A673 (cell line): ENCODE measurements at regions not wholly inside any gene's neighbourhood (a gene's known extent, or its start where the extent isn't known, plus 50 kb on each side); places are given as distances from the start of the nearest gene placed in this dataset.
"Not testable (repeated sequence)": the region's sequence is repeated elsewhere in the genome, so short reads cannot be mapped to it uniquely, and the experiment has no call there.

Experiments used
- BruUV-seq: library from RNA; stranded (reverse); fragments of 400-500 nt; replicated peaks from 2 replicates; lab custom pipeline; 2021; lab: Mats Ljungman, UMichigan
- CTCF ChIA-PET: fragments of 300-600 bp; sonication (Branson Sonifier 250); formaldehyde crosslinking; loops from one replicate; lab custom pipeline; 2022; ENCODE audit warnings: antibody characterized with exemption; lab: Charles Lee
- POLR2A ChIA-PET: fragments of 300-600 bp; sonication (Branson Sonifier 250); formaldehyde crosslinking; loops from one replicate; lab custom pipeline; 2022; ENCODE audit warnings: antibody characterized with exemption; ENCODE audit not compliant: low non-redundant PET; lab: Charles Lee
- DNase-seq: peaks from one replicate; pipeline ENCODE4 v3.0.0-alpha.2; 2015; ENCODE audit warnings: low spot score
- H3K27ac ChIP-seq: fragments of 200-600 bp; sonication (generic); 2 replicates; pipeline ENCODE4 v1.5.1; 2016; ENCODE audit warnings: mixed run types, low read depth, mild to moderate bottlenecking, mixed read lengths, antibody characterized with exemption, low read length; ENCODE audit not compliant: poor library complexity, severe bottlenecking
- H3K27me3 ChIP-seq: fragments of 200-600 bp; sonication (generic); replicated peaks from 2 replicates; pipeline ENCODE4 v1.6.1; 2017; ENCODE audit warnings: mixed run types, low read depth, mild to moderate bottlenecking, mixed read lengths, antibody characterized with exemption, low read length; ENCODE audit not compliant: insufficient read depth, poor library complexity
- H3K36me3 ChIP-seq: fragments of 200-600 bp; sonication (generic); 2 replicates; pipeline ENCODE4 v1.6.1; 2016; ENCODE audit warnings: mixed run types, mild to moderate bottlenecking, mixed read lengths, antibody characterized with exemption, low read length; ENCODE audit not compliant: insufficient read depth, poor library complexity, severe bottlenecking
- H3K4me1 ChIP-seq: fragments of 200-600 bp; sonication (generic); 2 replicates; pipeline ENCODE4 v1.6.1; 2017; ENCODE audit warnings: mixed run types, mild to moderate bottlenecking, mixed read lengths, antibody characterized with exemption, low read length; ENCODE audit not compliant: insufficient read depth, poor library complexity, severe bottlenecking
- H3K4me3 ChIP-seq: fragments of 200-600 bp; sonication (generic); 2 replicates; pipeline ENCODE4 v1.5.1; 2016; ENCODE audit warnings: low read depth, mixed run types, mild to moderate bottlenecking, mixed read lengths, low read length; ENCODE audit not compliant: poor library complexity, severe bottlenecking
- H3K9me3 ChIP-seq: fragments of 200-600 bp; sonication (generic); 2 replicates; pipeline ENCODE4 v1.6.1; 2016; ENCODE audit warnings: mixed run types, low read depth, mild to moderate bottlenecking, mixed read lengths, antibody characterized with exemption, low read length; ENCODE audit not compliant: poor library complexity, severe bottlenecking
- intact Hi-C: fragments of 100-400 bp; cut with micrococcal nuclease; formaldehyde crosslinking; loops from one replicate; pipeline ENCODE4 v1.10.0; 2022; ENCODE audit not compliant: unreplicated experiment

DNA sequence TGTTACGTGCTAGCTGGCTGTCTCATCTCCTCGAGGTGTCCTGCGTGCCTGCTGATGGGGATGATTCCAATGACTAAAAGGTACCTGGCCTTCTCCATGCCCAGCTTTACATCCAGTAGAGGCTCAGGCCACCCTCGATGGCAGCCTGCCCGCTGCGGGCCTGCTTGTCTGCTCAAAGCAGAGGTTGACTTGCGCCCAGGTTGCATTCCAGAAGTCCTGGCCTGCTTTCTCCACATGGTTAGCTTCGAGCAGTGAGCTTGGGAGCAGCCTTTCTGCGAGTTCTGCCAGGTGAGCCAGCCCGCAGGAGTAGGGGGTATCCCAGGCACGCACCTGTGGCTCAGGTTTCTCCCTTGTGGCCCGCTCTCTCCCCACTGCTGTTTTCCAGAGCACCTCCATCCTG lies 175.0 kb upstream of the PLGLB2 start:
- H3K4me1 ChIP-seq, CTCF ChIA-PET, H3K27me3 ChIP-seq, POLR2A ChIA-PET, BruUV-seq, H3K9me3 ChIP-seq, intact Hi-C loops, H3K4me3 ChIP-seq, H3K36me3 ChIP-seq, H3K27ac ChIP-seq, DNase-seq: not testable (repeated sequence)

DNA sequence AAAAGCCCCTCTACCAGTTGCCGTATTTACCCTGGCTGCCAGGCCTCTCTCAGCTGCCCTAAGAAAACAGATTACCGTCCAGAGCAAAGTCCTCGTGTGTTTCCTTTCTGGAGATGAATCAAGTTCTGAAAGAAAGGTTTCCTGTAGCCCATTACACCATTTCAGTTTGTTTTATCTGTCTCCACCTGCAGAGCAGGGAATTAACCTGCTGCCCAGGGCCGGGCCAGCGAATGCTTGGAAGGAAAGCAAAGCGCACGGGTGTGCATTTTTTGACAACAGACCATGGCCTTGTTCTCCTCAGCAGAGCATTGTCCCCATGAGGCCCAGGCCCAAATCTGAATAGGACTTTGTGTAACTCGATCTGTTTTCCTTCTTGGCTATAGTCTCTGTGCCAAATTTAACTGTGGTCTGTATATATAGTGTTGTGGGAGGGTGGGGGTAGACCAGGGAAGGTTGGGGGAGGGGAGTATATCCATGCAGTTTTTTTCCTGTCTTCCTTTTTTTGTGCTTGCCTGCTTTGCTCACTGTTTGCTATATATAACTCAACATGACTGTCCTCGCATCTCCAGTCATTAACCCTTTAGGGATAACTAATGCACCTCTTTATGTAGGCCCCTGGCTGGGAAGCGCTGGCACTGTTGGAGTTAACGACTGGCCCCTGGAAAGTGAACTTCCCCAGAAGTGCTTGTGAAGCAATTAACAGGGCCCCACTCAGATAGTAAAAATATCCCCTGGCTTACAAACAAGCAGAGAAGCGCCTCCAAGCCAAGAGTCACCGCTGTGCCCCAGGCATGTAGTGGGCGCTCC lies 174.3 kb upstream of the PLGLB2 start:
- H3K4me3 ChIP-seq, DNase-seq, POLR2A ChIA-PET, H3K4me1 ChIP-seq, H3K9me3 ChIP-seq, CTCF ChIA-PET, H3K36me3 ChIP-seq, H3K27me3 ChIP-seq, H3K27ac ChIP-seq, BruUV-seq, intact Hi-C loops: not testable (repeated sequence)

DNA sequence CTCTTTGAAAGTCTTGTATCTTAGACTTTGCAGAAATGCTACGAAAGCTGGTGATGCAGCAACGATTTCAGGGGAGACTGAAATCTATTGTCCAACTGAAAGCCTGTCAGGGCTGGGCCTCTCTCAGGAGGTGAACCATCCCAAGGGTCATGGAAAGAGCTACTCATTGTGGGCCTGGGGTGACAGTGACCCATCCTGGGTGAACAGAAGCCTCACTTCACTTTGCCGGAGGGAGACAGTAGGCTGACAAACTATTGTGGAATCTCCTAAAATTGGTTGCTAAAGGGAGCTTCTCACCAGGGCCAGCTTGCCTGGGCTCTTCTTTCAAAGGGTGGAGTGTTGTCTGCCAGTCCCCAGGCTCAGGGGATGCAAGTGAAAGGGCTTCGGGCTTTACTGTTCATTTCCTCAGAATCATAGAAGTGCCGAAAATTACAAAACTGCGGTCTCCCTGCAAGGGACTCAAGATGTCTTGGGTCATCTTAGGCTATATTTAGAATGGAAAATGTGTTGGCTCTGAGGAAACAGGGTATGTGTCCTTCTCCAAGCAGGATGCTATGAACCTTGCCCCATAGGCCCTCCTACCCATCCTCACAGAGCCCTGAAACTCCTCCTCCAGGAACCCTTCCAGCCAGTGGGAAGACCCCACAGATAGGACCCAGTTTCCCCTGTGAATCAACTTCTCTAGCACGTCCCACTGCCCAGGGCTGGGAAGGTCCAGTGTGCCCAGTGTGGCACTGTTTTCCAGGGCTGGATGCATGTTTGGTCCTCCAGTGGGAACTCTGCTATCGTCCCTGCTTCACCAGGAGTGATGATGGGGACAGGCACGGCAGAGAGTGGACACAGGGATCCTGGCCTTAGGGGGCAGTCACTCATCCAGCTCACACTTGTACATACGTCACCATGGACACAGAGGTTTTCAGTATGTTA lies 173.4 kb upstream of the PLGLB2 start:
- BruUV-seq, CTCF ChIA-PET: not testable (repeated sequence)

DNA sequence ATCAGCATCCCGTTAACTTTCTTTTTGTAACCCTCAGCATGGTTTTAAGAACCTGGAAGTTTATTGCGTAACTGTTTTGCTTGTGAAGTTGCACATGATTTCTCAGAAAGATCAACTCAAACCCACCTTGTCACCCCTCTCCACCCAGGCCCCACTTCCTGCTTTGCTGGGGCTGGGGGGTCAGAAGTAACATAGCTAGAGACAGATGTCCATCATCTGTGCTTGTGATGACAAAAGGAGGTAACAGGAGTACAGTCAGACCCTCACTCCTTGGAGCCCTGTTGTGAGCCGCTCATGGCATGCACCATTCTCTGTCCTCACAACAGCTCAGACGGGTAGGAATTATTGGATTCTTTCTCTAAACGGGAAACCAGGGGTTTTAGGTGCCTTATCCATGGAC lies 172.7 kb upstream of the PLGLB2 start:
- CTCF ChIA-PET, BruUV-seq, H3K27me3 ChIP-seq, H3K27ac ChIP-seq, H3K36me3 ChIP-seq, H3K9me3 ChIP-seq, DNase-seq, H3K4me1 ChIP-seq, intact Hi-C loops, POLR2A ChIA-PET, H3K4me3 ChIP-seq: not testable (repeated sequence)

More for the DNA sequence above, 173.4 kb upstream of the PLGLB2 start:
- H3K4me3 ChIP-seq, H3K36me3 ChIP-seq, intact Hi-C loops, H3K9me3 ChIP-seq, H3K4me1 ChIP-seq, H3K27ac ChIP-seq, DNase-seq, POLR2A ChIA-PET, H3K27me3 ChIP-seq: not testable (repeated sequence)

DNA sequence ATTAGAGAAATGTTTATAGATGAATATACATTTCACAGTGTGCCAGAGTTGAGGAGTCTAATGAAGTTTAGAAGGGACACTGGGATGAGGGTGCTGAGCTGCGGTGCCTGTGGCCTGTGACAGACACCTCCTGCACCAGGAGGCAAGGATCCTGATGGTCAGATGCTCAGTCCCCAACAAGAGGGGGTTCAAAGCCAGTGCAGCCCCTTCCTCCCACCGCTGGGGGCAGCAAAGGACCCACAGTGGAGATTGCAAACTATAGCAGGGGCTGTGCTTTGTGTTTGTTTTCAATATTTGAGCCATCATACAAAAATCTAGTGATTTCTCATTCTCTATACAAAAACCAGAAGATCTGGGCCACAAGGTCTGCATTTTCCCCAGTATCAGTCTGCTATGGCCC lies 170.5 kb upstream of the PLGLB2 start:
- CTCF ChIA-PET, BruUV-seq: not testable (repeated sequence)

DNA sequence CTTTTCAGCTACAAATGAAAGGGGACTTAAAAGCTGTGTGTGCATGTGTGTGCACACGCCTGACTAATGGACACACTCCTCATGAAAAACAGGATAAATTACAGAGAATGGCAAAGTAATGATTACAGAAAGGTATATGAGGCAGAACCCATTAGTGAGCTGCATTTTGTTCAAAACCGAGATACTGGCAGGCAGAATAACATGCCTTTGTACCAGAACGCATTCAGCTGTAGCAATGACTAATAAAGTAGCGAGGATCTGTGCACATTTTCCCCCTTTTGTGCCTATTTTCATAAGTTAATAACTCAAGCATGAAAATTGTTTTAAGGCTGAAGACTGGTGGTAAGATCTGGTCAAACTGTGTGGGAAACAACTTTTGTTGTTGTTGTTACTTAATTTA lies 165.7 kb upstream of the PLGLB2 start:
- intact Hi-C loops, H3K36me3 ChIP-seq, H3K27me3 ChIP-seq, H3K9me3 ChIP-seq, CTCF ChIA-PET, H3K4me1 ChIP-seq, H3K4me3 ChIP-seq, H3K27ac ChIP-seq, BruUV-seq, POLR2A ChIA-PET, DNase-seq: not testable (repeated sequence)

More for the DNA sequence above, 170.5 kb upstream of the PLGLB2 start:
- intact Hi-C loops, DNase-seq, H3K4me1 ChIP-seq, POLR2A ChIA-PET, H3K27me3 ChIP-seq, H3K27ac ChIP-seq, H3K9me3 ChIP-seq, H3K4me3 ChIP-seq, H3K36me3 ChIP-seq: not testable (repeated sequence)

DNA sequence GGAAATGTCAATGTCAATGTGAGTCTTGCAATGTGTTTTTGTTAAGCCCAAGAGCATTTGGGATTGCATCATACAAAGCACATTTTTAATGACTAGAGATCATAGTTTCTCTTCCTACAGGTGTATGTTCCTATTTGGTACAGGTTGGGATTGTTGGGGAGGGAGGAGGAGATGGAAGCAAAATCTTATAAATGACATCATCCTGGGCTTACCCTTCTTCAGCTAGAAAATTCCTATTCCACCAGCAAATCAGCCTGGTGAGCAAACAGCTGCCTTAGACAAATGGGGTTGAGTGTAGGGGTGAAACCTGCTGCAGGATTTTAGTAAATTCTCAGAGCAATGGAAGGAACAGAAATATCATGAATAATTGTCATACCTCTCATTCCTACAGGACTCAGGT lies 165.3 kb upstream of the PLGLB2 start:
- H3K27me3 ChIP-seq, H3K36me3 ChIP-seq, intact Hi-C loops, H3K9me3 ChIP-seq, DNase-seq, H3K27ac ChIP-seq, H3K4me3 ChIP-seq, CTCF ChIA-PET, H3K4me1 ChIP-seq, POLR2A ChIA-PET, BruUV-seq: not testable (repeated sequence)
